ENCODE measurements at regions not wholly inside any gene's neighbourhood (a gene's known extent, or its start where the extent isn't known, plus 50 kb on each side); places are given as distances from the start of the nearest gene placed in this dataset.

DNA sequence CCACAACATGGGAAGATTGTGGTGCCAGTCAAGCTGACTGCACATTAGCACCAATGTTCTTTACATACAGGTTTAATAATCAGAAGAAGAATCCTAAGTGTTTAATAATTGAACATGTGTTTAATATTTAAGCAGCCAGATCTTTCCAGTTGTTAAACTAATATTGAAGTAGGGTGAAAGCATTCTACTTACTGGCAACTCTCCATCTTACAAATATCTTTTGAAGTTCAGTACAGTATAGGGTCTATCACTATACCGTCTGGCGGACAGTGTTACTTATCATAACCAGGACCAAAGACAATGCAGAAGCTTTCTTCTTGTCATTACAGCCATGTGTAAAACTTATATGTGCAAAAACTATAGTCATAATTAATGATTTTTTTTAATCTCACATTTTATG is 376.4 kb downstream of the CNTN6 start:
- Histone ChIP-seq H3K27ac (no peak overlapping the region), H3K27me3 (no peaks in the 10 kb centered on the region), H3K4me3 (no peak overlapping the region), H3K36me3 (replicated peaks in 1 of 2) (no peaks in the 10 kb centered on the region), H3K4me1 (replicated peaks in 1 of 2) (peaks cover 0 to 13% of the 10 kb centered on the region in 2 donors), H3K9me3 (replicated peaks in 1 of 3) (no peaks in the 10 kb centered on the region)
- no peak for DNase-seq
- 86 to 90% (median 87%) methylated on average over 2 of the region's 2 CpGs for WGBS, 4 donors
- intact Hi-C loops (cut with DNase I): no loop called here
- no peak for TF ChIP-seq CTCF (IDR thresholded peaks at IDR 0.05)
- TF ChIP-seq POLR2A (IDR thresholded peaks at IDR 0.05): no peak

- Histone ChIP-seq H3K36me3 (replicated peaks in 1 of 2) (no peaks in the 10 kb centered on the region), H3K27me3 (no peaks in the 10 kb centered on the region), H3K4me1 (replicated peaks in 1 of 2) (peaks cover 0 to 13% of the 10 kb centered on the region in 2 donors), H3K4me3 (no peak overlapping the region), H3K27ac (no peak overlapping the region), H3K9me3 (replicated peaks in 1 of 3) (no peaks in the 10 kb centered on the region)
- no peak for DNase-seq
- TF ChIP-seq CTCF (IDR thresholded peaks at IDR 0.05) (no peak), POLR2A (IDR thresholded peaks at IDR 0.05) (no peak)
- intact Hi-C loops (cut with DNase I): no loop called here
- WGBS, 4 donors: 34 to 60% (median 39%) methylated on average over 2 of the region's 2 CpGs
Measured at GRCh38 chr3:1469687-1470086, 376.9 kb downstream of the CNTN6 start.

GRCh38 chr3:1477669-1478068 is 384.8 kb downstream of the CNTN6 start:
- no peaks in the 10 kb centered on the region for H3K9me3 ChIP-seq (replicated peaks in 1 of 3)
- no peak overlapping the region for H3K4me3 ChIP-seq
- 88 to 98% (median 92%) methylated on average over 7 to 13 of the region's 13 CpGs for WGBS, 4 donors
- DNase-seq: no peak
- H3K27ac ChIP-seq: no peak overlapping the region
- H3K4me1 ChIP-seq (replicated peaks in 1 of 2): no peaks in the 10 kb centered on the region
- H3K36me3 ChIP-seq (replicated peaks in 1 of 2): no peaks in the 10 kb centered on the region
- intact Hi-C loops (cut with DNase I): no loop called here
- TF ChIP-seq CTCF (IDR thresholded peaks at IDR 0.05): no peak
- TF ChIP-seq POLR2A (IDR thresholded peaks at IDR 0.05): no peak
- no peaks in the 10 kb centered on the region for H3K27me3 ChIP-seq

DNA sequence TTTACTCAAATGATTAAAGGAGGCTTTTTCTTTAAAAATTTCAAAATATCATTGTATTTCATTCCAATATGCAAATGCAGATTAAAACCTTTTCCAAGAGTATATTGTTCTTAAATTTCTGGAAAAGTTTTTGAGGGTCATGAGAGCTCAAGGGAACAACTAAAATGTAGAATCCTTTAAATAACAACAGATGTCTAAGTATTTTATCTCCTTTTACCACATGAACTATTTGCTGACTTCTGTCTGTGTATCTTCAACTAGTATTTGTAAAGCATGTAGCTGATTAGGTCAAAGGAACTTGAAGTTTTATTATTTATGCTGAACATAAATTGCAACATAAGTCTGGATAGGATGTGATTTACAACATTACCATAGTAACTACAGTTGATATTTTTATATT is 402.6 kb downstream of the CNTN6 start:
- no peaks in the 10 kb centered on the region for H3K4me1 ChIP-seq (replicated peaks in 1 of 2)
- no peaks in the 10 kb centered on the region for H3K27me3 ChIP-seq
- no peaks in the 10 kb centered on the region for H3K9me3 ChIP-seq (replicated peaks in 1 of 3)
- H3K36me3 ChIP-seq (replicated peaks in 1 of 2): no peaks in the 10 kb centered on the region
- no peak overlapping the region for H3K27ac ChIP-seq
- H3K4me3 ChIP-seq: no peak overlapping the region
- TF ChIP-seq POLR2A (IDR thresholded peaks at IDR 0.05): no peak
- no peak for TF ChIP-seq CTCF (IDR thresholded peaks at IDR 0.05)
- intact Hi-C loops (cut with DNase I): no loop called here
- DNase-seq: no peak

Data from adrenal gland (tissue), 9 donors.